Kidney epithelial cell (primary cell): ENCODE measurements at regions not wholly inside any gene's neighbourhood (a gene's known extent, or its start where the extent isn't known, plus 50 kb on each side); places are given as distances from the start of the nearest gene placed in this dataset.

ENCODE experiments used
- DNase-seq: peaks from one replicate; pipeline ENCODE4 v3.0.0-alpha.2; 2010; ENCODE audit warnings: low read depth
- H3K27me3 ChIP-seq: 2 replicates; pipeline ENCODE4 v1.6.0; 2011; ENCODE audit warnings: low read length; ENCODE audit not compliant: control insufficient read depth, insufficient read depth
- H3K36me3 ChIP-seq: 2 replicates; pipeline ENCODE4 v1.5.1; 2011; ENCODE audit warnings: low read length; ENCODE audit not compliant: control insufficient read depth, insufficient read depth
- H3K4me3 ChIP-seq: 2 replicates; pipeline ENCODE4 v1.5.1; 2011; ENCODE audit warnings: low read depth, mild to moderate bottlenecking, control low read depth, low read length
- TF ChIP-seq, protein P1 (sequence below): IDR thresholded peaks from 2 replicates; pipeline ENCODE4 v1.5.1; 2011; ENCODE audit warnings: mild to moderate bottlenecking, moderate library complexity, low read length, control low read depth, inconsistent platforms; ENCODE audit not compliant: insufficient read depth, poor library complexity, severe bottlenecking

DNA sequence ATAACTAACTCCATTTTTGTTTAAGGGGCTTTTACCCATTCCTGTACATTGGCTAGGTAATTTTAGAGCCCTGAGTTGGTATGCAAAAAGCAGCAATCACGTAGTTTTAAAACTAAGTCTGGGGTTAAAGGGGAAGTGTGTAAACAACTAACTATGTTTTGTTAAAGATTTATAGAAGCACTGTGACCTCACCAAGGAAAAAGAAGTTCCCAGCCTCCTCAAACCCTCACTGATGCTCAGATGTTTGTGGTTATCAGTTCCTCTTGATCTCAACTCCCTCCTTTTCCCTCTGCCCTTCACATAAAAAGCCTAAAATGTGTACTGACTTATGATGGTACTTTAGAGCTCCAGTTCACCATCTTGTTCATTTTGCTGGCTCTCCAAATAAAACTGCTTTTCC, 119.9 kb upstream of the IRX6 start:
- Histone ChIP-seq H3K4me3 (no peak overlapping the region), H3K27me3 (no peaks in the 10 kb centered on the region), H3K36me3 (no peaks in the 10 kb centered on the region)
- TF ChIP-seq, protein P1, sequence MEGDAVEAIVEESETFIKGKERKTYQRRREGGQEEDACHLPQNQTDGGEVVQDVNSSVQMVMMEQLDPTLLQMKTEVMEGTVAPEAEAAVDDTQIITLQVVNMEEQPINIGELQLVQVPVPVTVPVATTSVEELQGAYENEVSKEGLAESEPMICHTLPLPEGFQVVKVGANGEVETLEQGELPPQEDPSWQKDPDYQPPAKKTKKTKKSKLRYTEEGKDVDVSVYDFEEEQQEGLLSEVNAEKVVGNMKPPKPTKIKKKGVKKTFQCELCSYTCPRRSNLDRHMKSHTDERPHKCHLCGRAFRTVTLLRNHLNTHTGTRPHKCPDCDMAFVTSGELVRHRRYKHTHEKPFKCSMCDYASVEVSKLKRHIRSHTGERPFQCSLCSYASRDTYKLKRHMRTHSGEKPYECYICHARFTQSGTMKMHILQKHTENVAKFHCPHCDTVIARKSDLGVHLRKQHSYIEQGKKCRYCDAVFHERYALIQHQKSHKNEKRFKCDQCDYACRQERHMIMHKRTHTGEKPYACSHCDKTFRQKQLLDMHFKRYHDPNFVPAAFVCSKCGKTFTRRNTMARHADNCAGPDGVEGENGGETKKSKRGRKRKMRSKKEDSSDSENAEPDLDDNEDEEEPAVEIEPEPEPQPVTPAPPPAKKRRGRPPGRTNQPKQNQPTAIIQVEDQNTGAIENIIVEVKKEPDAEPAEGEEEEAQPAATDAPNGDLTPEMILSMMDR = no peak
- no peak for DNase-seq

DNA sequence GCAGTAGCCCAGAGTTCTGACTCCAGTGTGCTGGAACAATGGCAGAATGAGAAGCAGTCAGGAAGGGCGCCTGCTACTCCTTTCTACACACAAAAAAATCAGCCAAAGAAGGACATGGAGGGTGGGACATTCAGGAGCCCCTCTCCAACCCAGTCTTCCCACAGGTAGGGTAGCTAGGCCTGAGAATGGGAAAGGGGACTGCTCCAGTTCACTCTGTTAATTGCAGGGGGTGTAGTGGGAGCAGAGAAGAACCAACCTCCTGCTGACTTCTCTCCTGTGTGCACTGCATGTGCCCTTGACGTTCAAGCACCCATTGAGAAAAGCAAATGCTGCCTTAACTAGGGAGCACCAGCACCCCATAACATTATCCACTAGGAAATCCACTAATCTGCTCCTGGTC, 119.1 kb upstream of the IRX6 start:
- H3K4me3 ChIP-seq = no peak overlapping the region
- TF ChIP-seq, protein P1 = no peak
- H3K36me3 ChIP-seq = no peaks in the 10 kb centered on the region
- no peak for DNase-seq
- H3K27me3 ChIP-seq = no peaks in the 10 kb centered on the region

DNA sequence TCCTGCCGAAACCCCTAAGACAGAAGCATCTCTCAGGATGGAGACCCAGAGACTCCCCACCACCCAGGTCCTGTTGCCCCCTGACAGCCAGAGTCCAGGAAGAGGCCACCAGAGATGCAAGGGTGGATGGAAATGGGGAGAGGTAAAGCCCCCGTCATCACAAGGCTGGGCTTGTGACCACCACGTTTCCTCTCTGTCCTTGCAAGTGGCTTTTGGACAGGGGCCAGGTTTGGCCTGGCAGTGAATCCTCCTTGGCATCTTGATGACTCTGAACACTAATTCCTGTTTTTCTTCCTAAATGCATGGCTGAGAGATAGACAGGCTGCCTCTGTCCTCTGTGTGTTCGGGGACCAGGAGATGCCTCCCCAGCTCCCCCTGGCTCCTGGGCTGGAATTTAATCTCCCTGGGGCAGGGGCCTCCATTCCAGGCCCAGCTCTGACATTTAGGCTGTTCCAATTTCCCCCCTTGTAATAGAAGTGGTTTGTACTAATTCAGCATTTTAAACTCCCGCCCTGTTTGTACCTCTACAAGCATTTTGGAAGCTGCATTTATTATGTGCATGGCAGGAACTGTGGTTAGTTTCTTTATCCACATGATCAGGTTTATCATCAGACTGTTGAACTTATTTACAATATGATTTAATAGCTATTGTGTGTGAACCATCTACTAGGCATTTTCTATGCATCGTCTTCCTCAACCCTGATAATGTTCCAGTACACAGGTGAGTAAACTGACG, 116.1 kb upstream of the IRX6 start:
- no peak overlapping the region for H3K4me3 ChIP-seq
- no peak for DNase-seq
- H3K36me3 ChIP-seq = no peaks in the 10 kb centered on the region
- TF ChIP-seq, protein P1 = no peak
- H3K27me3 ChIP-seq = no peaks in the 10 kb centered on the region

DNA sequence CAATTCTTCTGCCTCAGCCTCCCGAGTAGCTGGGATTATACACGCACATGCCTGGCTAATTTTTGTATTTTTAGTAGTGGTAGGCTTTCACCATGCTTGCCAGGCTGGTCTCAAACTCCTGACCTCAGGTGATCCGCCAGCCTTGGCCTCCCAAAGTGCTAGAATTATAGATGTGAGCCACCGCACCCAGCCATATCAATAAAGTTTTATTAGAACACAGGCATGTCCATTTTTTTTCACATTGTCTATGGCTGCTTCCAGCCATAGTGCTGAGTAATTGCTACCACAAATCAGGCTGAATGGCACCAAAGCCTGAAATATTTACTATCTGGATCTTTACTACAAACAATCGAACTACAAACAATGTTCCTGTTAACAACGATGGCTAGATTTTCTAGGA, 114.4 kb upstream of the IRX6 start:
- H3K36me3 ChIP-seq = no peaks in the 10 kb centered on the region
- no peak for DNase-seq
- TF ChIP-seq, protein P1 = no peak

DNA sequence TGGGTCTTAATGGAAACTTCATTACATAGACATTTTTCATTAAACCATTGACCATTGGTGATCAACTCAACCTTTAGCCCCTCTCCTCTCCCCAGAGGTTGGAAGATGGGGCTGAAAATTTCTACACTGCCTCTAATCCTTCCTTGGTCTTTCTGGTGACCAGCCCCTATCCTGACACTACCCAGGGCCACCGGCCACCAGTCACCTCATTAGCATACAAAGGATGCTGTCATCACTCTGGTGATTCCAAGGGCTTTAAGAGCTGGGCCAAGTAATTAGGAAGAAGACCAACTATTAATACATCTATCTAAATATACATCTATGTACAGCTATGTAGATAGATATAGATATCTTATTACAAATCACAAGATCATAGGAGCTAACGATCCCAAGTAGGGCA, 111.2 kb upstream of the IRX6 start:
- no peak for DNase-seq
- Histone ChIP-seq H3K36me3 (no peaks in the 10 kb centered on the region), H3K27me3 (no peaks in the 10 kb centered on the region), H3K4me3 (no peak overlapping the region)
- TF ChIP-seq, protein P1 = no peak

More for the DNA sequence above, 114.4 kb upstream of the IRX6 start:
- H3K27me3 ChIP-seq = no peaks in the 10 kb centered on the region
- no peak overlapping the region for H3K4me3 ChIP-seq

DNA sequence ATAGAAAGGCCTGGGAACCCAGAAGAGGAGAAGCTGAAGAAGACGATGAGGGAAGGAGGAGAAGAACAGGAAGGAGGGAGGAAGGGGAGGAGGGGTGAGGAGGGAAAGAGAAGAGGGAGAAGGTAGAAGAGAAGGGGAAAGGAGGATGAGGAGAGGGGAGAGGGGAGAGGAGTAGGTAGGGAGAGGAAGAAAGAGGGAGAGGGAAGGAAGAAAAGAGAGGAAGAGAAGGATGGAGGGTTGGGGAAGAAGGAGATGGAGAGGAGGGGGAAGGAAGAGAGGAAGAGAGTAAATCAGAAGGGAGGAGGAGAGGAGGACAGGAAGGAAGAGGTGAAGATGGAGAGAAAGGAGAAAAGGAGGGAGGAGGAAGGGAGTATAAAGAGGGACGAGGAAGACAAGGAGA, 109.6 kb upstream of the IRX6 start:
- TF ChIP-seq, protein P1 = no peak
- DNase-seq = no peak
- no peaks in the 10 kb centered on the region for H3K36me3 ChIP-seq
- no peaks in the 10 kb centered on the region for H3K27me3 ChIP-seq
- no peak overlapping the region for H3K4me3 ChIP-seq
